Upper lobe of right lung (tissue), 1 donor: ENCODE measurements at regions not wholly inside any gene's neighbourhood (a gene's known extent, or its start where the extent isn't known, plus 50 kb on each side); places are given as distances from the start of the nearest gene placed in this dataset.

Source experiments
- ATAC-seq: fragments of 200-7000 bp; cut with Tn5 transposase; one replicate; pipeline ENCODE4 v1.9.1; 2020; ENCODE audit warnings: mild to moderate bottlenecking, moderate library complexity
- DNase-seq: peaks from one replicate; pipeline ENCODE4 v3.0.0-alpha.2; 2020
- H3K27ac ChIP-seq: fragments of 200-600 bp; one replicate; pipeline ENCODE4 v1.8.0; 2022
- H3K27me3 ChIP-seq: fragments of 200-600 bp; one replicate; pipeline ENCODE4 v1.8.0; 2022; ENCODE audit warnings: mild to moderate bottlenecking
- H3K36me3 ChIP-seq: fragments of 200-600 bp; one replicate; pipeline ENCODE4 v1.8.0; 2022
- H3K4me1 ChIP-seq: fragments of 200-600 bp; one replicate; pipeline ENCODE4 v1.8.0; 2022
- H3K4me3 ChIP-seq: fragments of 200-600 bp; one replicate; pipeline ENCODE4 v1.8.0; 2022; ENCODE audit warnings: mild to moderate bottlenecking
- H3K9me3 ChIP-seq: fragments of 200-600 bp; one replicate; pipeline ENCODE4 v1.8.0; 2022
- CTCF ChIP-seq: fragments of 200-600 bp; IDR thresholded peaks from one replicate; pipeline ENCODE4 v1.8.0; 2022; ENCODE audit warnings: antibody characterized with exemption
- intact Hi-C: fragments of 100-400 bp; cut with DNase I; formaldehyde crosslinking; loops from one replicate; pipeline ENCODE4 v1.11.0; 2022
- donor health status: DM: no; HTN: yes; CAD: no; lungs with severe emphysema.

GRCh38 chr12:28893365-28893764 lies 255.7 kb upstream of the FAR2 start:
- TF ChIP-seq CTCF, result no peak
- Histone ChIP-seq H3K4me3 (no peak overlapping the region), H3K27ac (no peak overlapping the region), H3K9me3 (no peaks in the 10 kb centered on the region), H3K27me3 (no peaks in the 10 kb centered on the region), H3K4me1 (no peaks in the 10 kb centered on the region), H3K36me3 (no peaks in the 10 kb centered on the region)
- intact Hi-C loops, result no loop called here
- no peak for ATAC-seq
- DNase-seq, result no peak

- intact Hi-C loops, result no loop called here
- Histone ChIP-seq H3K27me3 (no peaks in the 10 kb centered on the region), H3K36me3 (no peaks in the 10 kb centered on the region), H3K4me3 (no peak overlapping the region), H3K4me1 (no peaks in the 10 kb centered on the region), H3K27ac (no peak overlapping the region), H3K9me3 (no peaks in the 10 kb centered on the region)
- no peak for TF ChIP-seq CTCF
- ATAC-seq, result no peak
- no peak for DNase-seq
Measured at GRCh38 chr12:28893856-28894255, 255.2 kb upstream of the FAR2 start.

- ATAC-seq (no peak), DNase-seq (no peak)
- intact Hi-C loops, result no loop called here
- Histone ChIP-seq H3K4me1 (no peaks in the 10 kb centered on the region), H3K36me3 (no peaks in the 10 kb centered on the region), H3K9me3 (no peaks in the 10 kb centered on the region), H3K27ac (no peak overlapping the region), H3K4me3 (no peak overlapping the region), H3K27me3 (no peaks in the 10 kb centered on the region)
- no peak for TF ChIP-seq CTCF
Measured at GRCh38 chr12:28896421-28896820, 252.7 kb upstream of the FAR2 start.

- intact Hi-C loops, result no loop called here
- TF ChIP-seq CTCF, result no peak
- no peak for ATAC-seq
- no peak overlapping the region for H3K27ac ChIP-seq
- H3K4me1 ChIP-seq, result no peaks in the 10 kb centered on the region
- no peak for DNase-seq
- H3K27me3 ChIP-seq, result no peaks in the 10 kb centered on the region
- no peak overlapping the region for H3K4me3 ChIP-seq
- no peaks in the 10 kb centered on the region for H3K9me3 ChIP-seq
- no peaks in the 10 kb centered on the region for H3K36me3 ChIP-seq
Measured at GRCh38 chr12:28898038-28898437, 251.0 kb upstream of the FAR2 start.

- no peaks in the 10 kb centered on the region for H3K9me3 ChIP-seq
- H3K4me3 ChIP-seq, result no peak overlapping the region
- intact Hi-C loops, result no loop called here
- H3K4me1 ChIP-seq, result no peaks in the 10 kb centered on the region
- TF ChIP-seq CTCF, result no peak
- H3K27ac ChIP-seq, result no peak overlapping the region
- H3K27me3 ChIP-seq, result no peaks in the 10 kb centered on the region
- H3K36me3 ChIP-seq, result no peaks in the 10 kb centered on the region
- no peak for ATAC-seq
- DNase-seq, result no peak
Measured at GRCh38 chr12:28899951-28900350, 249.1 kb upstream of the FAR2 start.

GRCh38 chr12:28905220-28905955 lies 243.7 kb upstream of the FAR2 start:
- Histone ChIP-seq H3K27me3 (no peaks in the 10 kb centered on the region), H3K4me3 (no peak overlapping the region), H3K27ac (no peak overlapping the region), H3K36me3 (no peaks in the 10 kb centered on the region), H3K4me1 (no peaks in the 10 kb centered on the region), H3K9me3 (no peaks in the 10 kb centered on the region)
- ATAC-seq, result no peak
- DNase-seq, result no peak
- TF ChIP-seq CTCF, result no peak
- intact Hi-C loops, result no loop called here
